GM13977 (cell line): ENCODE measurements at regions not wholly inside any gene's neighbourhood (a gene's known extent, or its start where the extent isn't known, plus 50 kb on each side); places are given as distances from the start of the nearest gene placed in this dataset.

ENCODE experiments used
- DNase-seq: peaks from one replicate; pipeline ENCODE4 v3.0.0; 2012; ENCODE audit warnings: low spot score
- in situ Hi-C: fragments of 300-500 bp; cut with MboI; formaldehyde crosslinking; loops from one replicate; pipeline ENCODE4 v1.12.0; 2022; ENCODE audit warnings: low sequenced_read_pairs, low pct_unique_long_range_greater_than_20kb, mixed read lengths, inconsistent platforms; ENCODE audit not compliant: unreplicated experiment
- TF ChIP-seq, protein P1 (sequence below): IDR thresholded peaks from 2 replicates; pipeline ENCODE4 v1.5.1; 2012; ENCODE audit warnings: mild to moderate bottlenecking, control low read depth; ENCODE audit not compliant: insufficient read depth; ENCODE audit errors: extremely low read depth, missing control alignments

DNA sequence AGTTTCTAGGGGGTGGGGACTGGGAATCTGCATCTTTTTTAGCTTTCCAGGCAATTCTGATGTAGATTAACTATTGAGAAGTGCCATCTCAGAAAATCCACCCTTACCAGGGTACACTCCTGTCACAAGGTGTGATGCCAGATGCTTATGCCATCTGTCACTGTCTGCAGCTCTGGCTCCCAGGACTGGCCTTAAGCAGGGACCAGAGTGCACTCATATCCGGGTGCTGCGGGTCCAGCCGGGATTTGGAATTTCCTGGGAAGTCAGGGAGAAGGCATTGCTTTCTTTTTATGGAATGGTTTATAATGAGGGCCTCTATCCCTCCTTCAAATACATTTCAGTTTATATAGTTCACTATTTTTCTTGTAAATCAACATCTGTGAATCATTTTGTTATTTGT is 92.6 kb downstream of the TMEM174 start:
- in situ Hi-C loops = no loop called here
- no peak for DNase-seq
- TF ChIP-seq, protein P1, sequence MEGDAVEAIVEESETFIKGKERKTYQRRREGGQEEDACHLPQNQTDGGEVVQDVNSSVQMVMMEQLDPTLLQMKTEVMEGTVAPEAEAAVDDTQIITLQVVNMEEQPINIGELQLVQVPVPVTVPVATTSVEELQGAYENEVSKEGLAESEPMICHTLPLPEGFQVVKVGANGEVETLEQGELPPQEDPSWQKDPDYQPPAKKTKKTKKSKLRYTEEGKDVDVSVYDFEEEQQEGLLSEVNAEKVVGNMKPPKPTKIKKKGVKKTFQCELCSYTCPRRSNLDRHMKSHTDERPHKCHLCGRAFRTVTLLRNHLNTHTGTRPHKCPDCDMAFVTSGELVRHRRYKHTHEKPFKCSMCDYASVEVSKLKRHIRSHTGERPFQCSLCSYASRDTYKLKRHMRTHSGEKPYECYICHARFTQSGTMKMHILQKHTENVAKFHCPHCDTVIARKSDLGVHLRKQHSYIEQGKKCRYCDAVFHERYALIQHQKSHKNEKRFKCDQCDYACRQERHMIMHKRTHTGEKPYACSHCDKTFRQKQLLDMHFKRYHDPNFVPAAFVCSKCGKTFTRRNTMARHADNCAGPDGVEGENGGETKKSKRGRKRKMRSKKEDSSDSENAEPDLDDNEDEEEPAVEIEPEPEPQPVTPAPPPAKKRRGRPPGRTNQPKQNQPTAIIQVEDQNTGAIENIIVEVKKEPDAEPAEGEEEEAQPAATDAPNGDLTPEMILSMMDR = no peak

DNA sequence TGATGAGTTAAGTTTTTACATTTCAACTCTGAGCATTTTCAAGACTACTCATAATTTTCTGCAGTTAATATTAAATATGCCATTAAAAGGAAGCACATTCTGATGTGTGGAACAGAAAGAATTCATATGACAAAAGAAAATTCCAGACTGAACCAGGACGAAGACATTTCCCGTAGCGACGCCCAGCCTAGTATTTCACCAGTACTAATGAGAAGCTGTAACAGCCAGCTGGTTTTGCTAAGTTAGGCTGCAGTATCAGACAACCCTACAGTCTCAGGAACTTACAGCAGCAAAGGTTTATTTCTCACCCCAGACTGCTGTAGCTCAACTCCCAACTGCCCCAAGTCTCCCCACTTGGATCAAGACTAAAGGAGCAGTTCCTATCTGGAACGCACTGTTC is 91.6 kb downstream of the TMEM174 start:
- in situ Hi-C loops = no loop called here
- DNase-seq = no peak
- TF ChIP-seq, protein P1 = no peak

- in situ Hi-C loops = no loop called here
Measured at GRCh38 chr5:73263001-73263710, 90.2 kb downstream of the TMEM174 start.

DNA sequence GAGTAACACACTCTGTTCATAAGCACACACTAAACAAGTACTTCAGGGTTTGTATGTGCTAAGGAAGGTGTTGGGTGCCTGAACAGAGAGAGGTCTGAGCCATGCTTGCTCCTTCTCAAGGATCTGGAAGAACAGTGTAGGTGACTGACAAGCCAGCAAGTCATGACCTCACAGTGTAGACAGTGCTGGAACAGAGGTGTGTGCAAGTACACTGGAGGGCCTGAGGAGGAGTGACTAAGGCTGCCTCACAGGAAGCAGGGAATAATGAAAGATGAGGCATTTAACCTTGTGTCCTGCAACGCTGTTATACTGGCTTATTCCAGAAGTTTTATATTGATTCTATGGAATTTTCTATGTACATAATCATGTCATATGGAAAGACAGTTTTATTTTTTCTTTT is 83.9 kb downstream of the TMEM174 start:
- in situ Hi-C loops = no loop called here
- TF ChIP-seq, protein P1 = no peak
- DNase-seq = no peak

More at GRCh38 chr5:73263001-73263710, 90.2 kb downstream of the TMEM174 start:
- DNase-seq = no peak
- TF ChIP-seq, protein P1 = no peak

DNA sequence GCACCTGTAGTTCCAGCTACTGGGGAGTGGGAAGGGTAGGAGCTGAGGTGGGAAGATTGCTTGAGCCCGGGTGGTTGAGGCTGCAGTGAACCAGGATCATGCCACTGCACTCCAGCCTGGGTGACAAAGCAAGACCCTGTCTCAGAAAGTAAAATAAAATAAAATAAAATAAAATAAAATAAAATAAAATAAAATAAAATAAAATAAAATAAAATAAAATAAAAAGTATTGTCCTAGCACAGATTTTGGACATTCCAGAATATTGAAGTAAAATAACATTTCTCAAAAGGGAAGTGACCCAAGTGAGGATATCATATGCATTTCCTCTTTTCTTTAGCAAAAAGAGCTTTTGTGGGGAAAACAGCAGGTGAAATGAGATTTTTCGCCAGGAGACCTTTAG is 83.5 kb downstream of the TMEM174 start:
- in situ Hi-C loops = no loop called here
- TF ChIP-seq, protein P1 = no peak

DNA sequence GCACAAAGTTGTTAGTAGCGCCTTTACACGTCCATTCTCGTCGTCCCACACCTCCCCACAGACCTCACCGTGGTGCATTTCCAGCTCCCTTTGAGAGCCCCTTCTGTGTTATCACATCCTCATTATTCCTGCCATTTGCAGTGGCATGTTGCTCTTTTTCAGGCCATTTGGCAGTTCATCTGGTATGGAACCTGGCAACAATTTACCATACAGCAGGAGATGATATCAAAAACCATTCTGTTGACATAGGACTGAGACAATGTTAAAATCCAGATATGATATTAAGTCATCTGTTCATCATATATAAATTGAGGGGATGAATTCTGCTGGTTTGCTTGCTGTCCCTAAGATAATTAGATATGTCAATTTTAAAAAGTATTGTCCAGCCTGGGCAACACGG is 83.0 kb downstream of the TMEM174 start:
- no peak for DNase-seq
- TF ChIP-seq, protein P1 = no peak
- in situ Hi-C loops = no loop called here

More for the DNA sequence above, 83.5 kb downstream of the TMEM174 start:
- no peak for DNase-seq
